Stimulated activated CD8-positive, alpha-beta memory T cell treated with anti-CD3 and anti-CD28 coated beads, Interleukin-12 subunit alpha, Interleukin-12 subunit beta, amount 100 ng/mL, for 24 hours (primary cell): ENCODE measurements at regions not wholly inside any gene's neighbourhood (a gene's known extent, or its start where the extent isn't known, plus 50 kb on each side); places are given as distances from the start of the nearest gene placed in this dataset.
"Not testable (repeated sequence)": the region's sequence is repeated elsewhere in the genome, so short reads cannot be mapped to it uniquely, and the experiment has no call there.

ENCODE experiments used
- DNase-seq: peaks from one replicate; pipeline ENCODE4 v3.0.0-alpha.2; 2020; ENCODE audit errors: extremely low read depth

DNA sequence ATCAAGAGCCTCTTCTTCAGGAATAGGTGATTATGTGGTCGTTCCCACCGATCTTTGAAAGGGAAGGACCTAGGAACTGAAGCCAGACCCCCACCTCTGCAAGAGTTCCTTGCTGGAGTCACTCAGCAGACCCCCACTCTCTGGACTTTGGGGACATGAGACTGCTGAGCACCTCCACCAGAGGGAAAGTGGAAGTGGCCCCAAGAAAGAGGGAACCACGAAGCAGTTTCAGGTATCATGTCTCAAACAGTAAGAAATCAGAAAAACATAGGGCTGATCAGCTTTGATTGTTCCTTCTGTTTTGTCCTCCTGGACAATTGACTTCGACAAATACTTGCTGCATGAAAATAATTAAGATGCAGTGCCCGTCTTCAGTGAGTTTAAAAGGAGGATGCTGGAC is 84.2 kb upstream of the ADORA2B start:
- not testable (repeated sequence) for DNase-seq

DNA sequence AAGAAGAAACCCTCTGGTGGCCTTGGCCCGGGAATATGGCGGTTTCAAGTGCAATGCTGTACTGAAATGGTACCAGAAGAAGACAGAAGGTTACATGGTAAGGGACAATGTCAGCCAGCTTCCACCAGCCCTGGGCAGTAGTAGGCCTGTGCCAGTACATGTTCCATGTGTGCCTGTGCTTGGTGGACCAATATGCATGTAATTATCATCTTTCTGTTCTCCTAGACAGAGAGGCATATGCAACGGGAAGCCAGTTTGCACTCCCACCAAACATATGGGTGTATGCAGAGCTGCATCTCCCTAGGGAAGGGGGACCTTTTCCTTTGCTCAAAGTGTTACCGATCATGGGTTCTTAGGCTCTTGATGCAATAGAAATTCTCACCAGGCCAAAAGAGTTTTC is 80.9 kb upstream of the ADORA2B start:
- not testable (repeated sequence) for DNase-seq

DNA sequence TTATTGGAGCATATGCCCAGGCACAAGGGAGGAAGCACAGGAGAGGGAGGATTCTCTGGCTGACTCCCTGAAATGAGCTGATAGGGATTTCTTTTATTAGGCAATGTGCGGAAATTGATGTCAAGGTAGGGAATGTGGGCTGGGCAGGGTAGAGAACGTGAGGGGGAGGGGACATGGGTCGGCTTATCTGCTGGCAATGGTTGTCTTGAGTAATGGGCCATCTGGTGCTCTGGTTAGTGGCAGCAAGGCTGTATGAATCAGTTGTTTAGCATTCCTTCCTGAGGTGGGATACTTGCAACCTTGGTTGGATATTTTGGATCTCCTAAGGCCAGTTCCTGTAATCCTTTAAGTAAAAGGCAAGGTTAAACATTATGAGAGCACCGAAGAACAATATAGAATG is 80.5 kb upstream of the ADORA2B start:
- not testable (repeated sequence) for DNase-seq

DNA sequence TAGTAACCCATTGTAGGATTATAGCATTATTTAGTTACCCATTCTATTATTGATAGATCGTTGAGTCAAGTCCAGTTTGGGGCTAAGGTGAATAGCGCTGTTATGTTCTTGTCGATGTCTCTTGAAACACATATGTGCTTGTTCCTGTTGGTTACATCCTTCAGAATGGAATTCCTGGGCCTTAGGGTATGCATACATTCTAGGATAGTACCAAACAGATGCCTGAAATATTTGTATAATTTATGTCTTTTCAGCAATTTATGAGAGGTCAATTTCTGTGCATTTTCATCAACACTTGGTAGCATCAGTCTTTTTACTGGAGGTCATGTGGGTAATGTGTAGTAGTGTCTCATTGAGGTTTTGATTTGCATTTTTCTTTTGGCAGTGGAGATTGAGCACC is 78.9 kb upstream of the ADORA2B start:
- DNase-seq: not testable (repeated sequence)

DNA sequence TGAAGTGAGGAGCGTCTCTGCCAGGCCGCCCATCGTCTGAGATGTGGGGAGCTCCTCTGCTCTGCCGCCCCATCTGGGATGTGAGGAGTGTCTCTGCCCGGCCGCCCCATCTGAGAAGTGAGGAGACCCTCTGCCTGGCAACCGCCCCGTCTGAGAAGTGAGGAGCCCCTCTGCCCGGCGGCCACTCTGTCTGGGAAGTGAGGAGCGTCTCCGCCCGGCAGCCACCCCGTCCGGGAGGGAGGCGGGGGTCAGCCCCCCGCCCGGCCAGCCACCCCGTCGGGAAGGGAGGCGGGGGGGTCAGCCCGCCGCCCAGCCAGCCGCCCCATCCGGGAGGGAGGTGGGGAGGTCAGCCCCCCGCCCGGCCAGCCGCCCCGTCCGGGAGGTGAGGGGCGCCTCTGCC is 77.6 kb upstream of the ADORA2B start:
- DNase-seq: not testable (repeated sequence)

DNA sequence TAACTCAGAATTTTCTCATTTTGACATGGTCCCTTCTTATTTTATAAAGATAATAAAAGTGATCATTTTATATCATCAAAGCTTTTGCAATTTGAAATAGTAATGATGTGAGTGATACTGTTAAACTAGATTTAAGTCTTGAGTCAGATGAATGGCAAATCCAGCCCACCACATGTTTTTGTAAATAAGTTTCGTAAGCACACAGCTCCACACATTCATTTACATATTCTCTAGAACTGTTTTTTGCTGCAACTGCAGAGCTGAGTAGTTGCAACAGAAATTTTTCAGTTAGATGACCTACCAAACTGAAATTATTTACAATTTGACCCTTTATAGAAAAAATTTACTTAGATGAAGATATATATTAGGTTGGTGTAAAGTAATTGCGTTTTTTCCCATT is 75.1 kb upstream of the ADORA2B start:
- not testable (repeated sequence) for DNase-seq

DNA sequence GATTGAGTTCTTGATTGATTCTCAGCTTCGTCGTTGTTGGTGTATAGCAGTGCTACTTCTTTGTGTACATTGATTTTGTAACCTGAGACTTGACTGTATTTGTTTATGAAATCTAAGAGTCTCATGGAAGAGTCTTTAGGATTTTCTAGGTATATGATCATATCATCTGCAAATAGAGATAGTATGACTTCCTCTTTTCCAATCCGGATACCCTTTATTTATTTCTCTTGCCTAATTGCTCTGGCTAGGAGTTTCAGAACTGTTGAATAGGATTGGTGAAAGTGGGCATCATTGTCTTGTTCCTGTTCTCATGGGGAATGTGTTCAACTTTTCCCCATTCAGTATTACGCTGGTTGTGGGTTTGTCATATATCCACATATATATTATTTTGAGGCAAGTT is 72.3 kb upstream of the ADORA2B start:
- not testable (repeated sequence) for DNase-seq

DNA sequence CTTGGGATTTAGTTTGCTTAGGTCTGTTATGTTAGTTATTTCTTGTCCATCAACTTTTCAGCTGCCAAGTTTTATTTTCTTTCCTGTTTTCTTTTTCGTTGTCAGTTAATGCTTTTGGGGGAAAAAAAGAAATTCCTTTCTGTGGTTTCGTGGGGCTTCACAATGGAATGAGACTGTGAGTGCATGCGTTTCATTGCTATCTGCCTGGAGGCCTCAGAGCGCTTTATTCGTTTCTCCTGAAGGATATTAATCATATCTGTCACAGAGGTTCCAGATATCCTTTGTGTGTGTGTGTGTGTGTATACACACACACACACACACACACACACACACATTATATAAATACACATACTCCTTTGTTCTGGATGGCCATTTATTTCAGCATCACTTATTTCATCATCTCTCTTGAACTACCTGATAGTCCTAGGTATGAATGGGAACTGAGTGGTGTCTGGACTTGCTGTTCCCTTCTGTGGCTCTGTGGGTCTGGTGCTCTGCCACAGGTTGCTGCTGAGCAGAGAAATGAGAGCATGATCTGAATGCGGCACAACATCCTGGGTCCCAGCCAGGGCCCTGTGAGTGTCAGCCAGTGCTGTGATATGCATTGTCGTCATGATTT is 66.9 kb upstream of the ADORA2B start:
- DNase-seq: not testable (repeated sequence)

DNA sequence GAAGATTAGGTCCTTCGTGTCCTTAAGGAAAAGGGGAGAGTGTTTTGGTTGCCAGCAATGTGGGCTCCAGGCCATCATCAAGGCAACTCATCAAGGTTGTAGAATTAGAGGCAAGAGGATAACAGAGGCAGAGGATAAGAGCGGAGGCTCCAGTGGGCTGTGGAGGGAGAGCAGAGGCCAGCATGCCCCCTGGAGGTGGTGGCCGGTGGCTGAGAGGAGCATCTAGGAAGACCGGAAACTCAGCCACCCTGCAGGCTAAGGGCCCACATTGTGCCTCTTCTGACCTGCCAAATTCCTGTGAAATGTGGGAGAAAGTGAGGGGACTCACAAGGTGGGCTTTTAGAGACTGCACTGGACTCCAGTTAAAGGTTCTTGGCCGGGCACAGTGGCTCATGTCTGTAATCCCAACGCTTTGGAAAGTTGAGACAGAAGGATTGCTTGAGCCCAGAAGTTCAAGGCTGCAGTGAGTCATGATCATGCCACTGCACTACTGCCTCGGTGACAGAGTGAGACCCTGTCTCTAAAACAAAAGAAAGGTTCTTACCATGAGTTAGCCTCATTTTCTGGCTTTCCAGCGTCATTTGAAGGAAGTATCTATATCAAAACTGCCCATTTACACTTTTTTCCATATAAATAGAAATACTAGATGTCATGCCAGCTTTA is 62.7 kb upstream of the ADORA2B start:
- no peak for DNase-seq

DNA sequence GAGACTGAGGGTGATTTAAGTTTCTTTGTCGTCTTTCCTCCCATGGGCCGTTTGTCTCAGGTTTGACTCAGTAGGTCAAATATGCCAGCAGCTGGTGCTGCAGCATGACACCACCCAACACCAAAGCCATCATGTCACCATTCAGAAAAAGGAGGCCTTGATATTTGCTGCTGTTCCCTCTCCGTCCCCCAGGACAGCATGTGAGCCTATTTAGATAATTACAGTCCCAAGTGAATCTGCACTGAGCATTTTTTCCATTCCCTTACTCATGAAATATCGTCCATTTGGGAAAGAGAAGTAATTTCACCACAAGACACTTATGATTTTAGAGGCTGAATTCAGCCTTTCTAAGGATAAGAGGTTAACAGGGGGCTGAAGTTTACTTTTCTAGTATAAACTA is 62.2 kb upstream of the ADORA2B start:
- no peak for DNase-seq

DNA sequence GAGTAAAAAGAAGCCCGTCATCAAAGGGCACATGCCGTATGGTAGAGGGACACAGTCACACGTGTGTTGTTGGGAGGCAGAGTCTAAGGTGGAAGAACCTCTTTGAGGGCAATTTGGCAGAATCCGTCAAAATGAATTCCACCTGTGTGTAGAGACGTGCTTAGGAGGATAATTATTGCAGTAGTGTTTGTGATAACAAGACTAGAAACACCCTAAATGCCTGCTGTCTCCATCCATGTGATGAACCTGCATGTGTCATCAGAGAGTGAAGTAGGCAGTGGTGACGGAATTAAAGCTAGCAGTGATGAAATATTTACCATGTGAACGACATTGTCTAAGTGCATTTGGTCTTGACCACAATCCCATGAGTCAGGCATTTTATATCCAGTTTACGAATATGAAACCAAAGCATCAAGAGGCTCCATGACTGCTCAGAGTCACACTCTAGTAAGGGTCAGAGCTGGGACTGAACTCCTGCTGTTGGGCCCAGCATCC is 61.3 kb upstream of the ADORA2B start:
- no peak for DNase-seq

DNA sequence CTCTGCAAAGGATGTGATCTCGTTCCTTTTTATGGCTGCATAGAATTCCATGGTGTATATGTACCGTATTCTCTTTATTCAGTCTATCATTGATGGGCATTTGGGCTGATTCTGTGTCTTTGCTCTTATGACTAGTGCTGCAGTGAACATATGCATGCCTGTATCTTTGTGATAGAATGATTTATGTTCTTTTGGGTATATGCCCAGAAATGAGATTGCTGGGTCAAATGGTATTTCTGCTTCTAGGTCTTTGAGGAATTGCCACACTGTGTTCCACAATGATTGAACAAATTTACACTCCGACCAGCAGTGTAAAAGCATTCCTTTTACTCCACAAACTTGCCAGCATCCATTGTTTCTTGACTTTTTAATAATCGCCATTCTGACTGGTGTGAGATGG is 60.2 kb upstream of the ADORA2B start:
- DNase-seq: no peak

DNA sequence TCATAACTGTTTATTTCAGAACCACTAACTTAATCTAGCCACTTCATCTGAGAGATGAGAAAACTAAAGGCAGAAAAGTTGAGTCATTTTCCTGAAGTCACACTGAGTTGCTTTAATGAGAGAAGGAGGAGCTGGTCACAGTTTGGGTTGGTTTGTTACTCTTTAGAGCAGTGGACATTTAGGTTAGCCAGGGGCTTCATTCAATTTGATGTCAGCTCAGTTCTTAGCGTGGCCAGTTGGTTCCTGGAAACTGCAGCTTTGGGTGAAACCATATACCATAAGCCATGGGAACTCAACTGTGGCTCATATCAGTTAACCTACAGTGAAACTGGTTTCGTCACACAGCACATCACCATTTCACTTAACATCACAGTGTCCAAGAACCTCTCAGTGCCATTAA is 59.2 kb upstream of the ADORA2B start:
- DNase-seq: no peak

DNA sequence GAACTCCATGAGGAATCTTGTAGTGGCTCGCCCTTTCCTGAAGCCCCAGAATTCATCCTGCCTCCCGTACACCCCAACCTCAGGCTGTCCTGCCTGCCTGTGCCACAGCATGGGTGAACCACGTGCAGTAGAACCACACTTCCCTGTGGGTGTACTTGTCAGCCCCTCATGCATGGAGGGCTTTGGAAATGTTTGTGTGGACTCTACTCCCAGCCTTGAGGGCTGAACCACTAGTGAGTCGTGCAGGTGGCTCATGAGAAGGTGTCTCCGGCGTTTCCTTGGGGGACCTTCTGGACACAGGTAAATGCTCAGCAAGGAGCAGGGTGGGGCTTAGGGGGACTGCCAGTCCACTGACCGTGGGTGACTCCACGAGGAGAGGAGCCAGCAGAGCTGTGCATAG is 58.7 kb upstream of the ADORA2B start:
- DNase-seq: no peak

DNA sequence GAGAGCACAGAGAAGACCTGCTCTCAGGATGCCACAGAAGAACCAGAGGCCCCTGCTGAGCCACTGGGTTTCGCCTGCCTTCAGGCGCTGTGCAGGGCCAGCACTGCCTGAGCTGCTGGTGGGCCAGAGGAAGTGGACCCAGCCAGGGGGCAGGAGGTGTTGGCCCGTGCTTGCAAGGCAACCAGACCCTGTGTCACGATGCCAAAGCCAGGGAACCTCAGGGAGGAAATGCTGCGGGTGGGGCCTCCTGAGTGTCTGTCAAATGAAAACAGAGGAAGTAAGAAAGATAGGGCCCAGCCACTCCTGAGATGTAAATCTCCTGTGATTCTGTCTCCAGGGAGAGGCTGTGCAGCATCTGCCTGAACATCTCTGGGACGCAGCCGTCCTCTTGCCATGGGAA is 58.1 kb upstream of the ADORA2B start:
- DNase-seq: no peak

DNA sequence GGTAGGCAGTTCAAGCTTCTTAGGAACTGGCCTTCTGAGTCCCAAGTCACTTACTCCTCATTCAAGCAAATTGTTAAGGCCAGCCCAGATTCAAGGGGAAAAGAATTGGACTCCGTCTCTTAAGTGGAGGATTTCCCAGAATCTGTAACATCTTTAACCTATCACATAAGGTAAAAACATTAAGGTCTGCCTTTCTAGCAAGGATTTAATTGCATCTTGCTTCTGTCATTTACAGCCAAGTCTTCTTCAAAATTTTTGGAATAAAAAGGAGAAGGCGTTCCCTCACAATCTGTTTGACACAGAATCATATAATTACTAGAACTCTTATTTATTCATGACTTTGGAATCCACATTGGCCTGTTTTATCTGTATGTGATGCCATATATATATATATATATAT is 56.5 kb upstream of the ADORA2B start:
- no peak for DNase-seq

DNA sequence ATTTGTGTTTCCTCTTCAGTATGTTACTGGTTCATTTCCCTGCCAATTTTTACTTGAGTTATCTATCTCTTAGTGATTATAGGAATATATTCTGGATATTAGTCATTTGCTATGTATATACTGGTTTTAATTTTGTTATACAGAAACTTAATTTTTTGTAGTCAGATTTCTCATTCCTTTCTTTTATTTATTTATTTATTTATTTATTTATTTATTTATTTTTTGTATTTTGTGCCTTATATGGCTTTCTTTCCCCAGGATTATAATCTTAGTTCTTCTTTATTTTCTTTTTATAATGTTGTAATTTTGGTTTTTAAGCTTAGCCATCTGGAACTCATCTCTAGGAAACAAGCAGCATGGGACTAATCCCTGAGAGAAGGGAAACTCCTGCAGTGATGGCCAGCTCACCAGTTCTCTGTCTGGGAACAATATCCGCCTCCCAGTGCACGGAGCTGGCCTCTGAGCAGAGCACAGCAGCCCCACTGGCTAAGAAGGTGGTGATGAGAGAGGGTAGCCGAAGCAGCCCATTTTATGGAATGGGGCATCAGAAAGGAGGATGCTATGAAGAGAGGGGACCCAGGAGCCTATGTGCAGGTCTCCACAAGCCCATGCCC is 54.5 kb upstream of the ADORA2B start:
- no peak for DNase-seq

DNA sequence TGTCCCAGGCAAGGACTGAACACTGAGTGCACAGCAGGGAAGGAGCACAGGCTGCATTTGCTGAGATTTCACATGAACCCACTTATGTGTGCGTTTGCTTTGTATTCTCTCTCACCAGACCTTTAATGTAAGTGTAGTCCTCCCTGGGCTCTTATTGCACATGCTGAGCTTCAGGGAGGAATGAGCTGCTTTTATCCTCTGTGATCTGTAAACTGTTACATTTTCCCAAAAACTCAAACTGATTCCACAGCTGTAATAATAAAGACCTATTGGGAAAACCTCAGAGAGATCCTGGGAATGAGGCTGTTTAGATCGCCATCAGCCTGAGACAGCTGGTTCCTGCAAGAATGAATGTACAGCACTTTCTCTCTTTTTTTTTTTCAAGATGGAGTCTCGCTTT is 53.6 kb upstream of the ADORA2B start:
- no peak for DNase-seq

DNA sequence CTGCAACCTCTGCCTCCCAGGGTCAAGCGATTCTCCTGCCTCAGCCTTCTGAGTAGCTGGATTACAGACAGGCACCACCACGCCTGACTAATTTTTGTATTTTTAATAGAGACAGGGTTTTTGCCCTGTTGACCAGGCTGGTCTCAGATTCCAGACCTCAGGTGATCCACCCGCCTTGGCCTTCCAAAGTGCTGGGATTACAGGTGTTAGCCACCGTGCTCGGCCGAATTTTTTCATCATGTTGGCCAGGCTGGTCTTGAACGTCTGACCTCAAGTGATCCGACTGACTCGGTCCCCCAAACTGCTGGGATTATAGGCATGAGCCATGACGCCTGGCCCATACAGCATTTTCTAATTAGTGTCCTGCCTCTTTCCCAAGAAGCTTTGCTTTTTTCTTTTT is 52.7 kb upstream of the ADORA2B start:
- no peak for DNase-seq

DNA sequence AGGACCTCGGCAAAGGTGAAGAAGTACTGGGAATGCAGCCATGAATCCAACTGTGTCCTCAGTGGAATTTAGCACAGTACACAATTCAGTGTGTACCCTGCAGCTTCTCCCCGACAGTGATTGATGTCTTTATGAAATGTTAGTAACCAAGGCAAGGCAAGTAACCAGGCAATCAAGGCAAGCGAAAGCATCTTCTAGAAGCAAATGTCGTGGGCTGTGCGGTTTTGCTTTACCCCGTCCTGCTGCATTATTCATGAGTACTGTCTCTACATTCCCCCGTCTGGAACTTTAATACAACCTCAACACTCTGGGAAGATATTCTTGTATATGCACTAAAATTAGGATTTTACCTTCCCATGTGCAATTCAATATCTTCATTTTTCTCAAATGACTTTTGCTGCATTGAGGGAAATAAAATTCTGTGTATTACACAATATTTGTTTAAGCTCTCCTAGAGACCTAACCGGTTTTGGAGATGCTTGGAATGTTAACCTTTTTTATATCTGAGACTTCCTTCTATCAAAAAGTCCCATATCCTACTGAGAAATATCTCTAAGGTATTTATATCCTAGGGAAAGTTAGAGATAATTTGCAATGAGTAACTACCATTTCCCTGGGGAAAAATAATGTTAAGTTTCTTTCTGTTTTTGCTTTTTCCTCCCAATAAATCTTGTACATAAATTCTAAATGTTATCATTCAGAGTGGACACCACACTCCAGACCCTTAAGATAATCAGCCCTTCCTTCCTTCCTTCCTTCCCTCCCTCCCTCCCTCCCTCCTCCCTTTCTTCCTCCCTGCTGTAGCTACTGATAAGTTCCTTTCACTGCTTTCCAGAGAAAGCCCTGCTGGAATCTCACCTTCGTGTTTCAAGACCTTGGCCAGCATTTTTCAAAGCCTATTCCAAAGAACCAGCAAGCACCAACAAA is 51.9 kb upstream of the ADORA2B start:
- DNase-seq: no peak

DNA sequence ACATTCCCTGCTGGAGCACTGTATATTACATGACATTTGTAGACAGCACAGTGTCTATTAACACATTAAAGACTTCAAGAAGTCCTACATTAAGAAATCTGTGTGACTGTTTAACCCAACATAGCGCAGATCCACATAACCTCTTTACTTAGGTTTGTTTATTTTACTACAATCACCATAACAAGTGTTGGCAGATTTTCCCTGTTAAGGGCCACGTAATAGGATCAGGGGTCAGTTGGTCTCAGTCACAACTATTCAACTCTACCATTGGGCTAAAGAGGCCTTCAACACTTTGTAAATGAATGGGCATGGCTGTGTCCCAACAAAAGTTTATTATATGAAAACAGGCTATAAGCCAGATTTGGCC is 51.3 kb upstream of the ADORA2B start:
- no peak for DNase-seq

DNA sequence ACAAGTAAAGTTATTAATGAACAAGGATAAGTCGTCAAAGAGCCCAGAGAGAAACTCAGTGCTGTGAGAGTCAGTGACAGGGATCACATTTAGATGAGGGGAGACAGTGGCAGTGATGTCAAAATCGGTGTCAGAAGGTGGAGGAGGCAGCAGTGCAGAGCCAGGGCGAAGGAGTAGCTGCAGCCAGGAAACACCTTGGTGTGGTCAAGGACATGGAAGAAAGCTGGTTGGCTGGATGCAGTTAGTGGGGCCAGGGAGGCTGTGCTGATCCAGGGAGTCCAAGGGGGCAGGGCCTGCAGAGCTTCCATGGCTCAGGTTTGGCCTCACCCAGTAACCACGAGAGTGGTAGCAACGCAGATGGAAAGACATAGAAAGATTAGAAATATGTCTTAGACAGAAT is 50.7 kb upstream of the ADORA2B start:
- no peak for DNase-seq
